HFFc6 (cell line): ENCODE measurements at regions not wholly inside any gene's neighbourhood (a gene's known extent, or its start where the extent isn't known, plus 50 kb on each side); places are given as distances from the start of the nearest gene placed in this dataset.

Experiments used
- DNase-seq: peaks from one replicate; pipeline ENCODE4 v3.0.0-alpha.2; 2018
- H3K27ac Mint-ChIP-seq: 2 replicates; pipeline ENCODE4 v1.8.0; 2020; ENCODE audit warnings: mild to moderate bottlenecking, mixed read lengths
- H3K27me3 Mint-ChIP-seq: 2 replicates; pipeline ENCODE4 v1.8.0; 2021; ENCODE audit warnings: mild to moderate bottlenecking, moderate library complexity, mixed read lengths; ENCODE audit not compliant: insufficient read depth
- H3K36me3 Mint-ChIP-seq: 2 replicates; pipeline ENCODE4 v1.8.0; 2021; ENCODE audit warnings: low read depth, mixed read lengths
- H3K4me1 Mint-ChIP-seq: 2 replicates; pipeline ENCODE4 v1.8.0; 2020; ENCODE audit warnings: low read depth, mixed read lengths
- H3K4me3 Mint-ChIP-seq: 2 replicates; pipeline ENCODE4 v1.8.0; 2020; ENCODE audit warnings: mild to moderate bottlenecking, moderate library complexity, mixed read lengths
- H3K9me3 Mint-ChIP-seq: 2 replicates; pipeline ENCODE4 v1.8.0; 2020; ENCODE audit warnings: mild to moderate bottlenecking, mixed read lengths
- CTCF ChIP-seq: fragments of 200-600 bp; sonication (generic); IDR thresholded peaks from 2 replicates; pipeline ENCODE4 v1.5.0; 2021; ENCODE audit warnings: antibody characterized with exemption, mild to moderate bottlenecking

GRCh38 chr13:22736084-22736767 is 444.6 kb upstream of the SGCG start:
- Mint-ChIP-seq H3K36me3 (no peaks in the 10 kb centered on the region), H3K4me3 (no peak overlapping the region), H3K27ac (no peak overlapping the region), H3K9me3 (peaks cover 7% of the 10 kb centered on the region; the same call in 1 of the 2 replicates), H3K4me1 (no peaks in the 10 kb centered on the region), H3K27me3 (peaks cover 2% of the 10 kb centered on the region)
- no peak for DNase-seq
- no peak for TF ChIP-seq CTCF

GRCh38 chr13:22736768-22737092 is 444.0 kb upstream of the SGCG start:
- TF ChIP-seq CTCF = no peak
- H3K27ac Mint-ChIP-seq = no peak overlapping the region

GRCh38 chr13:22738357-22738756 is 442.4 kb upstream of the SGCG start:
- H3K4me3 Mint-ChIP-seq = no peak overlapping the region
- H3K36me3 Mint-ChIP-seq = no peaks in the 10 kb centered on the region
- TF ChIP-seq CTCF = no peak
- peaks cover 4% of the 10 kb centered on the region; the same call in 1 of the 2 replicates for H3K9me3 Mint-ChIP-seq
- H3K4me1 Mint-ChIP-seq = no peaks in the 10 kb centered on the region
- DNase-seq = no peak
- peaks cover 2% of the 10 kb centered on the region for H3K27me3 Mint-ChIP-seq
- no peak overlapping the region for H3K27ac Mint-ChIP-seq

More at GRCh38 chr13:22736768-22737092, 444.0 kb upstream of the SGCG start:
- Mint-ChIP-seq H3K36me3 (no peaks in the 10 kb centered on the region), H3K27me3 (peaks cover 2% of the 10 kb centered on the region), H3K4me1 (no peaks in the 10 kb centered on the region), H3K9me3 (peaks cover 7% of the 10 kb centered on the region; the same call in 1 of the 2 replicates), H3K4me3 (no peak overlapping the region)
- no peak for DNase-seq

GRCh38 chr13:22740264-22740663 is 440.5 kb upstream of the SGCG start:
- H3K27me3 Mint-ChIP-seq = peaks cover 2% of the 10 kb centered on the region
- H3K36me3 Mint-ChIP-seq = no peaks in the 10 kb centered on the region
- no peak for TF ChIP-seq CTCF
- H3K9me3 Mint-ChIP-seq = peaks cover 7% of the 10 kb centered on the region; the same call in 1 of the 2 replicates
- no peak overlapping the region for H3K4me3 Mint-ChIP-seq
- no peaks in the 10 kb centered on the region for H3K4me1 Mint-ChIP-seq
- H3K27ac Mint-ChIP-seq = no peak overlapping the region
- DNase-seq = no peak

- Mint-ChIP-seq H3K9me3 (peaks cover 14% of the 10 kb centered on the region), H3K4me3 (no peak overlapping the region), H3K36me3 (no peaks in the 10 kb centered on the region), H3K4me1 (no peaks in the 10 kb centered on the region), H3K27me3 (peaks cover 2% of the 10 kb centered on the region), H3K27ac (no peak overlapping the region)
- TF ChIP-seq CTCF = no peak
- DNase-seq = no peak
Observed at GRCh38 chr13:22744688-22745452, 435.9 kb upstream of the SGCG start.
